ENCODE measurements at regions not wholly inside any gene's neighbourhood (a gene's known extent, or its start where the extent isn't known, plus 50 kb on each side); places are given as distances from the start of the nearest gene placed in this dataset.
"Not testable (repeated sequence)": the region's sequence is repeated elsewhere in the genome, so short reads cannot be mapped to it uniquely, and the experiment has no call there.

GRCh38 chr3:194867270-194867983 lies 181.7 kb downstream of the FAM43A start:
- no peak for DNase-seq (ENCODE audit: low read depth)

GRCh38 chr3:194868831-194869230 lies 183.1 kb downstream of the FAM43A start:
- no peak for DNase-seq (ENCODE audit: low read depth)

- no peak for DNase-seq (ENCODE audit: low read depth)
Observed at GRCh38 chr3:194869482-194870169, 183.9 kb downstream of the FAM43A start.

- no peak for DNase-seq (ENCODE audit: low read depth)
Observed at GRCh38 chr3:194870394-194871110, 184.9 kb downstream of the FAM43A start.

- no peak for DNase-seq (ENCODE audit: low read depth)
Observed at GRCh38 chr3:194871143-194871863, 185.6 kb downstream of the FAM43A start.

GRCh38 chr3:194871864-194872668 lies 186.4 kb downstream of the FAM43A start:
- no peak for DNase-seq (ENCODE audit: low read depth)

- DNase-seq (ENCODE audit: low read depth), result no peak
Observed at GRCh38 chr3:194872669-194872977, 186.9 kb downstream of the FAM43A start.

GRCh38 chr3:194873474-194873873 lies 187.8 kb downstream of the FAM43A start:
- not testable (repeated sequence) for DNase-seq (ENCODE audit: low read depth)

GRCh38 chr3:194874206-194874605 lies 188.5 kb downstream of the FAM43A start:
- no peak for DNase-seq (ENCODE audit: low read depth)

GRCh38 chr3:194874783-194875182 lies 189.1 kb downstream of the FAM43A start:
- DNase-seq (ENCODE audit: low read depth), result no peak

GRCh38 chr3:194875581-194876402 lies 190.1 kb downstream of the FAM43A start:
- no peak for DNase-seq (ENCODE audit: low read depth)

GRCh38 chr3:194876403-194877095 lies 190.9 kb downstream of the FAM43A start:
- DNase-seq (ENCODE audit: low read depth), result no peak

- no peak for DNase-seq (ENCODE audit: low read depth)
Observed at GRCh38 chr3:194877291-194878119, 191.8 kb downstream of the FAM43A start.

GRCh38 chr3:194879126-194879877 lies 193.6 kb downstream of the FAM43A start:
- DNase-seq (ENCODE audit: low read depth), result no peak

GRCh38 chr3:194879991-194880939 lies 194.6 kb downstream of the FAM43A start:
- DNase-seq (ENCODE audit: low read depth), result no peak

GRCh38 chr3:194880940-194881925 lies 195.6 kb downstream of the FAM43A start:
- DNase-seq (ENCODE audit: low read depth), result no peak

Measured in T-helper 22 cell (primary cell).